Common myeloid progenitor, CD34-positive (primary cell): ENCODE measurements at regions not wholly inside any gene's neighbourhood (a gene's known extent, or its start where the extent isn't known, plus 50 kb on each side); places are given as distances from the start of the nearest gene placed in this dataset.

ENCODE experiments used
- CTCF ChIA-PET: fragments of 350-600 bp; sonication (Branson Sonifier 250); formaldehyde crosslinking; loops from one replicate; lab custom pipeline; 2021; ENCODE audit warnings: antibody characterized with exemption; lab: Charles Lee
- POLR2A ChIA-PET: fragments of 350-600 bp; sonication (Branson Sonifier 250); formaldehyde crosslinking; loops from one replicate; lab custom pipeline; 2021; ENCODE audit warnings: antibody characterized with exemption; lab: Charles Lee
- DNase-seq, 3 donors: peaks; one replicate each; pipeline versions ENCODE4 v3.0.0 to v3.0.0-alpha.2; 2013
- H3K27ac ChIP-seq, 2 experiments: 1 replicate in 1 of 2; 2 replicates in 1 of 2; pipeline ENCODE4 v1.7.0; 2013; ENCODE audit warnings: inconsistent platforms in 2 of 2, low read length in 2 of 2, mild to moderate bottlenecking in 2 of 2, low read depth in 1 of 2, moderate library complexity in 1 of 2; ENCODE audit not compliant: severe bottlenecking in 2 of 2, insufficient read depth in 1 of 2, poor library complexity in 1 of 2
- H3K27me3 ChIP-seq, 5 experiments: replicated peaks in 2 of 5; 1 replicate in 3 of 5; 2 replicates in 2 of 5; pipeline versions ENCODE4 v1.6.1 to v1.7.0; 2013; ENCODE audit warnings: low read length in 4 of 5, mild to moderate bottlenecking in 2 of 5, moderate library complexity in 2 of 5, inconsistent platforms in 1 of 5; ENCODE audit not compliant: insufficient read depth in 5 of 5, control insufficient read depth in 4 of 5
- H3K36me3 ChIP-seq, 4 experiments: 1 replicate in 2 of 4; 2 replicates in 2 of 4; pipeline versions ENCODE4 v1.6.1 to v1.7.0; 2013; ENCODE audit warnings: low read length in 3 of 4, control low read depth in 1 of 4, mild to moderate bottlenecking in 1 of 4; ENCODE audit not compliant: control insufficient read depth in 4 of 4, insufficient read depth in 4 of 4
- H3K4me1 ChIP-seq, 4 experiments: 1 replicate in 3 of 4; 2 replicates in 1 of 4; pipeline versions ENCODE4 v1.6.1 to v1.7.1; 2013; ENCODE audit warnings: low read length in 3 of 4, mild to moderate bottlenecking in 3 of 4, control low read depth in 1 of 4, inconsistent platforms in 1 of 4, moderate library complexity in 1 of 4; ENCODE audit not compliant: control insufficient read depth in 4 of 4, insufficient read depth in 4 of 4; ENCODE audit errors: control extremely low read depth in 1 of 4
- H3K4me3 ChIP-seq, 7 experiments: 1 replicate in 4 of 7; 2 replicates in 3 of 7; pipeline versions ENCODE4 v1.5.1 to v1.7.0; 2013; ENCODE audit warnings: mild to moderate bottlenecking in 7 of 7, low read length in 6 of 7, moderate library complexity in 6 of 7, inconsistent platforms in 2 of 7, low read depth in 2 of 7, control low read depth in 1 of 7; ENCODE audit not compliant: insufficient read depth in 4 of 7, control insufficient read depth in 1 of 7; ENCODE audit errors: extremely low read depth in 1 of 7
- H3K9me3 ChIP-seq, 5 experiments: 1 replicate in 4 of 5; 2 replicates in 1 of 5; pipeline versions ENCODE4 v1.6.1 to v1.7.1; 2013; ENCODE audit warnings: low read length in 4 of 5, mild to moderate bottlenecking in 2 of 5, inconsistent platforms in 1 of 5, low read depth in 1 of 5, moderate library complexity in 1 of 5; ENCODE audit not compliant: control insufficient read depth in 4 of 5, insufficient read depth in 2 of 5; ENCODE audit errors: control extremely low read depth in 1 of 5
- WGBS: methylation state at CpG from one replicate; pipeline ENCODE4 v1.1.5; 2013; ENCODE audit not compliant: insufficient coverage; 5-methylcytosine and 5-hydroxymethylcytosine counted together

- H3K27ac ChIP-seq = no peak overlapping the region
- 100% methylated on average over 3 of the region's 3 CpGs for WGBS
- no peak for DNase-seq
- ChIA-PET CTCF (interaction anchor here (0.7 kb wide), 1 partner anchor 167 kb away, joined by 3 read pairs; no protein-coding TSS in a partner anchor), POLR2A (no interaction called here)
- H3K4me1 ChIP-seq = no peaks in the 10 kb centered on the region
- no peak overlapping the region for H3K4me3 ChIP-seq
- H3K27me3 ChIP-seq = no peaks in the 10 kb centered on the region
- no peaks in the 10 kb centered on the region for H3K36me3 ChIP-seq
- no peaks in the 10 kb centered on the region for H3K9me3 ChIP-seq
These were observed 219.3 kb upstream of the TAC1 start for GRCh38 chr7:97512441-97513207.

DNA sequence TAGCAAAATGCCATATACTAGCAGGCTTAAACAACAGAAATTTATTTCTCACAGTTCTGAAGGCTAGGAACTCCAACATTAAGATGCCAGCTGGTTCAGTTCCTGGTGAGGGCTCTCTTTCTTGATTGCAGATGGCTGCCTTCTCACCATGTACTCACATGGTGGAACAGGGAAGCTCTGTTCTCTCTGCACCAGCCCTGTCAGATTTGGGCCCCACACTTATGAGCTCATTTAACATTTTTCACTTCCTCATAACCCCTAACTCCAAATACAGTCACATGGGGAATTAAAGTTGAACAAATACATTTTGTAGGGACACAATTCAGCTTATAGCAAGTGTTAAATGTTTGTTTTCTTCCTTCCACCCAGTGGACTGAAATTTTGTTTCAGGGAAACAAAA, 218.6 kb upstream of the TAC1 start:
- no peak for DNase-seq
- no peaks in the 10 kb centered on the region for H3K27me3 ChIP-seq
- ChIA-PET CTCF (interaction anchor here (0.7 kb wide), 1 partner anchor 168 kb away, joined by 3 read pairs; no protein-coding TSS in a partner anchor), POLR2A (no interaction called here)
- H3K27ac ChIP-seq = no peak overlapping the region
- H3K4me1 ChIP-seq = no peaks in the 10 kb centered on the region
- H3K36me3 ChIP-seq = no peaks in the 10 kb centered on the region
- H3K4me3 ChIP-seq = no peak overlapping the region
- H3K9me3 ChIP-seq = no peaks in the 10 kb centered on the region

DNA sequence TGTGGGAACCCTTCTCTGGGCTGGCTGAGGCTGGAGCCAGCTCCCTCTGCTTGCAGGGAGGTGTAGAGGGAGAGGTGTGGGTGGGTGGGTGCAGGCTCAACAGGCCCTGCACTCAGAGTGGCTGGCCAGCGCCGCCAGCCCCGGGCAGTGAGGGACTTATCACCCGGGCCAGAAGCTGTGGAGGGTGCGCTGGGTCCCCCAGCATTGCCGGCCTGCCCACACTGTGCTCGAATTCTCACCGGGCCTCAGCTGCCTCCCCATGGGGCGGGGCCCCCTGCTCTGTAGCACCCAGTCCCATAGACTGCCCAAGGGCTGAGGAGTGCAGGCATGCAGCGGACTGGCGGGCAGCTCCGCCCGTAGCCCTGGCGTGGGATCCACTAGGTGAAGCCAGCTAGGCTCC, 190.7 kb upstream of the TAC1 start:
- peaks cover 0 to 3% (median 0%) of the 10 kb centered on the region in 5 experiments for H3K9me3 ChIP-seq
- no peak overlapping the region for H3K4me3 ChIP-seq
- no peaks in the 10 kb centered on the region for H3K4me1 ChIP-seq
- WGBS = 94% methylated on average over 9 of the region's 14 CpGs
- ChIA-PET CTCF (no interaction called here), POLR2A (no interaction called here)
- no peak for DNase-seq
- no peak overlapping the region for H3K27ac ChIP-seq
- H3K27me3 ChIP-seq = no peaks in the 10 kb centered on the region
- no peaks in the 10 kb centered on the region for H3K36me3 ChIP-seq

- Histone ChIP-seq H3K36me3 (no peaks in the 10 kb centered on the region), H3K9me3 (peaks cover 0 to 6% (median 0%) of the 10 kb centered on the region in 5 experiments), H3K4me1 (no peaks in the 10 kb centered on the region), H3K27ac (no peak overlapping the region), H3K4me3 (no peak overlapping the region), H3K27me3 (no peaks in the 10 kb centered on the region)
- CTCF ChIA-PET = no interaction called here
- WGBS = 90% methylated on average over 4 of the region's 8 CpGs
- POLR2A ChIA-PET = no interaction called here
- DNase-seq = no peak
These were observed 175.9 kb upstream of the TAC1 start for GRCh38 chr7:97555857-97556421.

DNA sequence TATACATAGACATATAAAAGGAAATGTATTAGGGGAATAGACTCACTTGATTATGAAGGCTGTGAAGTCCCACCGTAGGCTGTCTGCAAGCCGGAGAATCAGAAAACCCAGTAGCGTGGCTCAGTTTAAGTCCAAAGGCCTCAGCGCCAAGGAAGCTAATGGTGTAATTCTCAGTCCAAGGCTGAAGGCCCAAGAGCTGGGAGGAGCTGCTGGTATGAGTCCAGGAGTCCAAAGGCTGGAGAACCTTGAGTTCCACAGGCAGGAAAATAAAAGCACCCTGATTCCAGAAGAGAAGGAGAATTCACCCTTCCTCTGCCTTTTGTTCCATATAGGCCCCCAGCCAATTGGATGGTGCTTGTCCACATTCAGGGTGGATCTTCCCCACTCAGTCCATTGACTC, 166.2 kb upstream of the TAC1 start:
- POLR2A ChIA-PET = no interaction called here
- CTCF ChIA-PET = no interaction called here
- no peaks in the 10 kb centered on the region for H3K9me3 ChIP-seq
- no peaks in the 10 kb centered on the region for H3K27me3 ChIP-seq
- WGBS = 94% methylated on average over 3 of the region's 4 CpGs
- DNase-seq = no peak
- H3K27ac ChIP-seq = no peak overlapping the region
- H3K4me1 ChIP-seq = no peaks in the 10 kb centered on the region
- no peaks in the 10 kb centered on the region for H3K36me3 ChIP-seq
- no peak overlapping the region for H3K4me3 ChIP-seq

DNA sequence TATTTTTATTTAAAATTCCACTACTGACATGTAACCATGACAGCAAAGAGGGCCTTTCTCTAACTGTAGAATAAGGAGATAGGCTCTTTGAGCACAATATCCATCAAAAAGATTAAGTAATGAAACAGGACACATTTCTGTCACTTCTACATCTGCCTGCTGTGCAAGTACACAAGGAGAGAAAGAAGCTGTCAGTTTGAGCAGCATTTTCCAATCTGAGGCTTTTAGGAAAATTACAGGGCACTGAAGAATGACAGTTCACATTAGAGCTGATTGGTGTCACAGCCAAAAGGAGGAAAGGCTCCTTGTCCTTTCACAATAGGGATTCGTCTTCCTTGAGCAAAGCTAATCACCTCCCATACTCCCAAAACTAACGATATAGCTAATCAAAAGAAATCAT, 158.8 kb upstream of the TAC1 start:
- no peaks in the 10 kb centered on the region for H3K9me3 ChIP-seq
- no peaks in the 10 kb centered on the region for H3K27me3 ChIP-seq
- no peaks in the 10 kb centered on the region for H3K36me3 ChIP-seq
- H3K4me1 ChIP-seq = no peaks in the 10 kb centered on the region
- ChIA-PET CTCF (no interaction called here), POLR2A (no interaction called here)
- 100% methylated on average over 1 of the region's 2 CpGs for WGBS
- no peak overlapping the region for H3K4me3 ChIP-seq
- no peak for DNase-seq
- no peak overlapping the region for H3K27ac ChIP-seq

GRCh38 chr7:97576043-97576442, 155.8 kb upstream of the TAC1 start:
- ChIA-PET POLR2A (no interaction called here), CTCF (no interaction called here)
- Histone ChIP-seq H3K36me3 (no peaks in the 10 kb centered on the region), H3K9me3 (peaks cover 0 to 5% (median 0%) of the 10 kb centered on the region in 5 experiments), H3K27me3 (no peaks in the 10 kb centered on the region), H3K27ac (no peak overlapping the region), H3K4me3 (no peak overlapping the region), H3K4me1 (no peaks in the 10 kb centered on the region)
- DNase-seq = no peak
